Adrenal gland (tissue), 5 donors: ENCODE measurements at regions not wholly inside any gene's neighbourhood (a gene's known extent, or its start where the extent isn't known, plus 50 kb on each side); places are given as distances from the start of the nearest gene placed in this dataset.

Experiments used
- POLR2A ChIP-seq, 2 donors: fragments of 450-650 bp; IDR thresholded peaks; one replicate each; pipeline ENCODE4 v1.6.1; 2017; ENCODE audit warnings: antibody characterized with exemption in 2 of 2, mild to moderate bottlenecking in 2 of 2, moderate library complexity in 1 of 2
- TF ChIP-seq, protein P1 (sequence below), 6 experiments: fragments of 450-650 bp in 4 of 6; fragments of 200-600 bp in 2 of 6; sonication (generic) in 1 of 6; IDR thresholded peaks; 1 replicate in 5 of 6; 2 replicates in 1 of 6; pipeline versions ENCODE4 v1.5.1 to v1.8.0; 2016 to 2021; ENCODE audit warnings: antibody characterized with exemption in 6 of 6, mild to moderate bottlenecking in 2 of 6, moderate library complexity in 1 of 6
- donor health status: DM: no; HTN: no; CAD: no.

DNA sequence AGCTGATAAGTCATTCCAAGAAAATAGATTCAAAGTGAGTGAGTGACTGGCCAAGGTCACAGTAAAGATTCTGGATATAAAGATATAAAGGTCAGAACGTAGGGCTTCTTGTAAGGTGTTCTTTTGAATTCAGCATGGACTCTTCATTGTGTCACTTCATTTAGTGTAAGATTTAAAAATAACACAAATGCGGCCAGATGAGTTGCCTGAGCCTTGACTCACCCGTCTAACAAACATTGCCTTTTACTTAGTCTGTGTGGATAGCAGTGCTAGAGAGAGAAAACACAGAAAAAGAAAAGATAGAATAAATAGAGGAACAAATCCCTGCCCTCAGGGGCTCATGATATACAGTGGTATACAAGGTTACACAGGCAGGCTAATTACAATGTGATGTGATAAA is 223.4 kb downstream of the PLPP3 start:
- no peak for TF ChIP-seq POLR2A (IDR thresholded peaks at IDR 0.05)
- TF ChIP-seq, protein P1, sequence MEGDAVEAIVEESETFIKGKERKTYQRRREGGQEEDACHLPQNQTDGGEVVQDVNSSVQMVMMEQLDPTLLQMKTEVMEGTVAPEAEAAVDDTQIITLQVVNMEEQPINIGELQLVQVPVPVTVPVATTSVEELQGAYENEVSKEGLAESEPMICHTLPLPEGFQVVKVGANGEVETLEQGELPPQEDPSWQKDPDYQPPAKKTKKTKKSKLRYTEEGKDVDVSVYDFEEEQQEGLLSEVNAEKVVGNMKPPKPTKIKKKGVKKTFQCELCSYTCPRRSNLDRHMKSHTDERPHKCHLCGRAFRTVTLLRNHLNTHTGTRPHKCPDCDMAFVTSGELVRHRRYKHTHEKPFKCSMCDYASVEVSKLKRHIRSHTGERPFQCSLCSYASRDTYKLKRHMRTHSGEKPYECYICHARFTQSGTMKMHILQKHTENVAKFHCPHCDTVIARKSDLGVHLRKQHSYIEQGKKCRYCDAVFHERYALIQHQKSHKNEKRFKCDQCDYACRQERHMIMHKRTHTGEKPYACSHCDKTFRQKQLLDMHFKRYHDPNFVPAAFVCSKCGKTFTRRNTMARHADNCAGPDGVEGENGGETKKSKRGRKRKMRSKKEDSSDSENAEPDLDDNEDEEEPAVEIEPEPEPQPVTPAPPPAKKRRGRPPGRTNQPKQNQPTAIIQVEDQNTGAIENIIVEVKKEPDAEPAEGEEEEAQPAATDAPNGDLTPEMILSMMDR (IDR thresholded peaks at IDR 0.05), result no peak
